ENCODE measurements at regions not wholly inside any gene's neighbourhood (a gene's known extent, or its start where the extent isn't known, plus 50 kb on each side); places are given as distances from the start of the nearest gene placed in this dataset.

- Histone ChIP-seq H3K4me3 (ENCODE audit: low read length in 3 of 3) (no peak overlapping the region), H3K27me3 (ENCODE audit: control insufficient read depth, insufficient read depth, low read length) (no peaks in the 10 kb centered on the region), H3K4me1 (ENCODE audit: control insufficient read depth in 2 of 3, insufficient read depth in 2 of 3, low read depth in 1 of 3, low read length in 3 of 3) (no peaks in the 10 kb centered on the region), H3K9ac (ENCODE audit: low read length in 3 of 3) (no peak overlapping the region), H3K27ac (ENCODE audit: low read depth in 2 of 2, low read length in 2 of 2) (no peak overlapping the region), H3K36me3 (ENCODE audit: control insufficient read depth in 2 of 3, insufficient read depth in 3 of 3, low read length in 3 of 3) (no peaks in the 10 kb centered on the region), H3K9me3 (ENCODE audit: control insufficient read depth in 2 of 3, insufficient read depth in 1 of 3, low read length in 3 of 3) (no peaks in the 10 kb centered on the region)
- DNase-seq (no peak), FAIRE-seq (no peak)
- TF ChIP-seq CTCF (IDR thresholded peaks at IDR 0.05; ENCODE audit: borderline replicate concordance, extremely low read depth, insufficient read depth): no peak
- intact Hi-C loops (cut with DNase I): no loop called here
These were observed 147.4 kb downstream of the IL15 start for GRCh38 chr4:141783770-141784169.

- H3K9ac ChIP-seq (ENCODE audit: low read length in 3 of 3): no peak overlapping the region
- H3K36me3 ChIP-seq (ENCODE audit: control insufficient read depth in 2 of 3, insufficient read depth in 3 of 3, low read length in 3 of 3): no peaks in the 10 kb centered on the region
- H3K9me3 ChIP-seq (ENCODE audit: control insufficient read depth in 2 of 3, insufficient read depth in 1 of 3, low read length in 3 of 3): no peaks in the 10 kb centered on the region
- no peak for DNase-seq
- H3K4me3 ChIP-seq (ENCODE audit: low read length in 3 of 3): no peak overlapping the region
- intact Hi-C loops (cut with DNase I): no loop called here
- no peaks in the 10 kb centered on the region for H3K27me3 ChIP-seq (ENCODE audit: control insufficient read depth, insufficient read depth, low read length)
- no peak for TF ChIP-seq CTCF (IDR thresholded peaks at IDR 0.05; ENCODE audit: borderline replicate concordance, extremely low read depth, insufficient read depth)
- no peaks in the 10 kb centered on the region for H3K4me1 ChIP-seq (ENCODE audit: control insufficient read depth in 2 of 3, insufficient read depth in 2 of 3, low read depth in 1 of 3, low read length in 3 of 3)
- no peak for FAIRE-seq
- H3K27ac ChIP-seq (ENCODE audit: low read depth in 2 of 2, low read length in 2 of 2): no peak overlapping the region
These were observed 150.6 kb downstream of the IL15 start for GRCh38 chr4:141786946-141787345.

GRCh38 chr4:141788169-141788915, 152.0 kb downstream of the IL15 start:
- H3K36me3 ChIP-seq (ENCODE audit: control insufficient read depth in 2 of 3, insufficient read depth in 3 of 3, low read length in 3 of 3): no peaks in the 10 kb centered on the region
- DNase-seq (no peak), FAIRE-seq (no peak)
- no peaks in the 10 kb centered on the region for H3K9me3 ChIP-seq (ENCODE audit: control insufficient read depth in 2 of 3, insufficient read depth in 1 of 3, low read length in 3 of 3)
- H3K4me3 ChIP-seq (ENCODE audit: low read length in 3 of 3): no peak overlapping the region
- intact Hi-C loops (cut with DNase I): no loop called here
- H3K9ac ChIP-seq (ENCODE audit: low read length in 3 of 3): no peak overlapping the region
- H3K4me1 ChIP-seq (ENCODE audit: control insufficient read depth in 2 of 3, insufficient read depth in 2 of 3, low read depth in 1 of 3, low read length in 3 of 3): no peaks in the 10 kb centered on the region
- no peak overlapping the region for H3K27ac ChIP-seq (ENCODE audit: low read depth in 2 of 2, low read length in 2 of 2)
- H3K27me3 ChIP-seq (ENCODE audit: control insufficient read depth, insufficient read depth, low read length): no peaks in the 10 kb centered on the region
- TF ChIP-seq CTCF (IDR thresholded peaks at IDR 0.05; ENCODE audit: borderline replicate concordance, extremely low read depth, insufficient read depth): no peak

- Histone ChIP-seq H3K27ac (ENCODE audit: low read depth in 2 of 2, low read length in 2 of 2) (no peak overlapping the region), H3K9me3 (ENCODE audit: control insufficient read depth in 2 of 3, insufficient read depth in 1 of 3, low read length in 3 of 3) (no peaks in the 10 kb centered on the region), H3K9ac (ENCODE audit: low read length in 3 of 3) (no peak overlapping the region), H3K4me3 (ENCODE audit: low read length in 3 of 3) (no peak overlapping the region), H3K4me1 (ENCODE audit: control insufficient read depth in 2 of 3, insufficient read depth in 2 of 3, low read depth in 1 of 3, low read length in 3 of 3) (no peaks in the 10 kb centered on the region), H3K27me3 (ENCODE audit: control insufficient read depth, insufficient read depth, low read length) (no peaks in the 10 kb centered on the region), H3K36me3 (ENCODE audit: control insufficient read depth in 2 of 3, insufficient read depth in 3 of 3, low read length in 3 of 3) (no peaks in the 10 kb centered on the region)
- no peak for FAIRE-seq
- no peak for TF ChIP-seq CTCF (IDR thresholded peaks at IDR 0.05; ENCODE audit: borderline replicate concordance, extremely low read depth, insufficient read depth)
- no peak for DNase-seq
- intact Hi-C loops (cut with DNase I): no loop called here
These were observed 153.3 kb downstream of the IL15 start for GRCh38 chr4:141789716-141790115.

All from kidney (tissue), 13 donors.